Trophoblast cell (in vitro differentiated cells and primary cell): ENCODE measurements at regions not wholly inside any gene's neighbourhood (a gene's known extent, or its start where the extent isn't known, plus 50 kb on each side); places are given as distances from the start of the nearest gene placed in this dataset.
"Not testable (repeated sequence)": the region's sequence is repeated elsewhere in the genome, so short reads cannot be mapped to it uniquely, and the experiment has no call there.

Experiments used
- DNase-seq, 2 donors: peaks; one replicate each; pipeline ENCODE4 v3.0.0-alpha.2; 2016
- H2AFZ ChIP-seq: 2 replicates; pipeline ENCODE4 v1.6.1; 2013; ENCODE audit warnings: low read length, moderate library complexity, mild to moderate bottlenecking; ENCODE audit not compliant: insufficient read depth, poor library complexity
- H2AK5ac ChIP-seq: 2 replicates; pipeline ENCODE4 v1.6.1; 2013; ENCODE audit warnings: mild to moderate bottlenecking, low read length
- H2BK120ac ChIP-seq: 2 replicates; pipeline ENCODE4 v1.6.1; 2013; ENCODE audit warnings: low read length, mild to moderate bottlenecking, moderate library complexity; ENCODE audit not compliant: insufficient read depth, poor library complexity
- H2BK12ac ChIP-seq: 2 replicates; pipeline ENCODE4 v1.6.1; 2013; ENCODE audit warnings: mild to moderate bottlenecking, low read length, moderate library complexity
- H2BK5ac ChIP-seq: 2 replicates; pipeline ENCODE4 v1.6.1; 2013; ENCODE audit warnings: low read length, low read depth, moderate library complexity, mild to moderate bottlenecking; ENCODE audit not compliant: poor library complexity
- H3K14ac ChIP-seq: 2 replicates; pipeline ENCODE4 v1.6.1; 2013; ENCODE audit warnings: mild to moderate bottlenecking, low read length
- H3K18ac ChIP-seq: 2 replicates; pipeline ENCODE4 v1.6.1; 2013; ENCODE audit warnings: mild to moderate bottlenecking, low read length
- H3K23ac ChIP-seq: 2 replicates; pipeline ENCODE4 v1.6.1; 2013; ENCODE audit warnings: low read length
- H3K27ac ChIP-seq: 2 replicates; pipeline ENCODE4 v1.5.1; 2013; ENCODE audit warnings: low read depth, mild to moderate bottlenecking, inconsistent platforms, low read length, moderate library complexity
- H3K27me3 ChIP-seq: 2 replicates; pipeline ENCODE4 v1.6.1; 2013; ENCODE audit warnings: inconsistent platforms, mild to moderate bottlenecking, low read length, moderate library complexity; ENCODE audit not compliant: insufficient read depth
- H3K36me3 ChIP-seq, 2 experiments: 1 replicate in 1 of 2; 2 replicates in 1 of 2; pipeline ENCODE4 v1.6.1; 2013; ENCODE audit warnings: low read length in 2 of 2, mild to moderate bottlenecking in 2 of 2, moderate library complexity in 1 of 2; ENCODE audit not compliant: insufficient read depth in 2 of 2, control insufficient read depth in 1 of 2
- H3K4ac ChIP-seq: 2 replicates; pipeline ENCODE4 v1.6.1; 2013; ENCODE audit warnings: low read depth, mild to moderate bottlenecking, low read length, moderate library complexity
- H3K4me1 ChIP-seq, 2 experiments: 1 replicate in 1 of 2; 2 replicates in 1 of 2; pipeline ENCODE4 v1.6.1; 2013; ENCODE audit warnings: low read length in 2 of 2, mild to moderate bottlenecking in 2 of 2, moderate library complexity in 1 of 2; ENCODE audit not compliant: insufficient read depth in 2 of 2, control insufficient read depth in 1 of 2
- H3K4me2 ChIP-seq: 2 replicates; pipeline ENCODE4 v1.6.1; 2013; ENCODE audit warnings: inconsistent platforms, mild to moderate bottlenecking, low read length, moderate library complexity
- H3K4me3 ChIP-seq: 2 replicates; pipeline ENCODE4 v1.5.1; 2013; ENCODE audit warnings: mild to moderate bottlenecking, low read depth, low read length, inconsistent platforms
- H3K79me1 ChIP-seq: one replicate; pipeline ENCODE4 v1.6.1; 2013; ENCODE audit warnings: low read length
- H3K79me2 ChIP-seq: 2 replicates; pipeline ENCODE4 v1.6.1; 2013; ENCODE audit warnings: low read length, mild to moderate bottlenecking; ENCODE audit not compliant: control insufficient read depth, insufficient read depth, poor library complexity
- H3K9ac ChIP-seq: 2 replicates; pipeline ENCODE4 v1.6.1; 2013; ENCODE audit warnings: mild to moderate bottlenecking, low read length
- H3K9me3 ChIP-seq: 2 replicates; pipeline ENCODE4 v1.6.1; 2013; ENCODE audit warnings: low read depth, mild to moderate bottlenecking, control low read depth, inconsistent platforms, low read length; ENCODE audit not compliant: insufficient read depth
- H4K12ac ChIP-seq: 2 replicates; pipeline ENCODE4 v1.6.1; 2013; ENCODE audit warnings: low read depth, mild to moderate bottlenecking, low read length, moderate library complexity
- H4K8ac ChIP-seq: 2 replicates; pipeline ENCODE4 v1.6.1; 2013; ENCODE audit warnings: low read depth, mild to moderate bottlenecking, low read length, moderate library complexity
- H4K91ac ChIP-seq: one replicate; pipeline ENCODE4 v1.6.1; 2013; ENCODE audit warnings: low read depth, mild to moderate bottlenecking, low read length, moderate library complexity
- WGBS: extraction: QIAGEN DNeasy Blood & Tissue Kit; methylation state at CpG from one replicate; pipeline ENCODE4 v1.1.7; 2013; ENCODE audit warnings: missing lambda C conversion rate; ENCODE audit not compliant: insufficient read length, insufficient coverage; ENCODE audit errors: extremely low coverage; 5-methylcytosine and 5-hydroxymethylcytosine counted together

DNA sequence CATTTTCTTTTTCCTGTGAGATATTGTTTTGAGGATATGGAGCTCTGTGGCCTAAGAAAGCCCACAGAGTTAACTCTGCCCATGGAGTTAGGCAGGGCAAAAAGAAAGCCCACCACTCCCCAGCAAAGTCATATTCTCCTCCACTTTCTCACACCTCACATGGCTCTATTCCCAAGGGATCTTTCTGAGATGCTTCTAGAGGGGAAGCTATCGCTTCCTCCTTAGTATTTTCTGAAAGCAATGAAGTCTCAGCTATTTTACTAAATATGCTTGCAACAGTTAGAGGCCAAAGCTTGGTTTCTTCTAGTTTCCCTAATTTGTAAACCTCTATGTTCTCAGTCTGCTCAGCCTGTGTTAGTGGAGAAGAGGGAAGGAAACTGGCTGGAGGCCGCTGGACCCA lies 80.3 kb upstream of the EOMES start:
- no peak overlapping the region for H4K12ac ChIP-seq
- H3K4me2 ChIP-seq, result no peak overlapping the region
- H3K27me3 ChIP-seq, result no peaks in the 10 kb centered on the region
- H3K4ac ChIP-seq, result no peak overlapping the region
- no peak overlapping the region for H2AK5ac ChIP-seq
- no peaks in the 10 kb centered on the region for H3K36me3 ChIP-seq
- H2BK12ac ChIP-seq, result no peak overlapping the region
- H3K4me1 ChIP-seq, result no peaks in the 10 kb centered on the region
- no peak overlapping the region for H3K27ac ChIP-seq
- no peak overlapping the region for H2BK120ac ChIP-seq
- no peak overlapping the region for H4K91ac ChIP-seq
- H3K79me2 ChIP-seq, result no peaks in the 10 kb centered on the region
- H2BK5ac ChIP-seq, result no peak overlapping the region
- no CpG with 5 or more reads among the region's 2 CpGs for WGBS
- H3K18ac ChIP-seq, result no peak overlapping the region
- H3K79me1 ChIP-seq, result no peaks in the 10 kb centered on the region
- no peaks in the 10 kb centered on the region for H3K9me3 ChIP-seq
- no peak overlapping the region for H2AFZ ChIP-seq
- H3K4me3 ChIP-seq, result no peak overlapping the region
- H3K23ac ChIP-seq, result no peak overlapping the region
- DNase-seq, result no peak
- H4K8ac ChIP-seq, result no peak overlapping the region
- H3K14ac ChIP-seq, result no peak overlapping the region
- no peak overlapping the region for H3K9ac ChIP-seq

- no peak overlapping the region for H3K4me2 ChIP-seq
- H3K36me3 ChIP-seq, result no peaks in the 10 kb centered on the region
- no peak overlapping the region for H3K27ac ChIP-seq
- H2BK5ac ChIP-seq, result no peak overlapping the region
- DNase-seq, result no peak
- no peak overlapping the region for H3K18ac ChIP-seq
- H2BK120ac ChIP-seq, result no peak overlapping the region
- no peaks in the 10 kb centered on the region for H3K27me3 ChIP-seq
- H3K4me1 ChIP-seq, result no peaks in the 10 kb centered on the region
- H4K91ac ChIP-seq, result no peak overlapping the region
- no peaks in the 10 kb centered on the region for H3K79me1 ChIP-seq
- H2BK12ac ChIP-seq, result no peak overlapping the region
- no peak overlapping the region for H3K9ac ChIP-seq
- H3K23ac ChIP-seq, result no peak overlapping the region
- H3K79me2 ChIP-seq, result no peaks in the 10 kb centered on the region
- no peak overlapping the region for H4K8ac ChIP-seq
- H3K4me3 ChIP-seq, result no peak overlapping the region
- H3K14ac ChIP-seq, result no peak overlapping the region
- H2AFZ ChIP-seq, result no peak overlapping the region
- H2AK5ac ChIP-seq, result no peak overlapping the region
- H3K4ac ChIP-seq, result no peak overlapping the region
- no peaks in the 10 kb centered on the region for H3K9me3 ChIP-seq
- no peak overlapping the region for H4K12ac ChIP-seq
Measured at GRCh38 chr3:27802849-27803248, 80.7 kb upstream of the EOMES start.

DNA sequence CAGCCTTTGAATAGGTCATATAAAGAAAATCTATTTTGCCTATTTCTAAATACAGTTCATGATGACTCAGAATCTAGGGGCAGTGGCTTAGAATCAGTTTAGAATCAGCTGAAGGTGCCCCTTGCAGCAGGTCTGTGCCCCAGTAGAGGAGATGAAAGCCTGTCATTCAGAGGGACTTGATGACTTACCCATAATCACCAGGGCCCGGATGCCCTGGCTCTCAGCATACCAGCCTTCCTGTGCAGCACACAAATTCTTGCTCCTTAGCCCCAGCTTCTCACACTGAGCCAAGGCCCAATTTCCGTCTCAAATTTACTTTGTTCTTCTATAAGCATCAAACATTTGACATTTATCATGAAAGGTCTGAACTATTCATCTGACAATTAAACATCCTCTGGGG lies 83.2 kb upstream of the EOMES start:
- Histone ChIP-seq H3K9ac (peak overlapping the region; percentile 37), H3K4me3 (no peak overlapping the region), H3K27me3 (no peaks in the 10 kb centered on the region), H3K4ac (no peak overlapping the region), H4K8ac (no peak overlapping the region), H3K4me2 (no peak overlapping the region), H4K12ac (no peak overlapping the region), H3K23ac (no peak overlapping the region), H2AK5ac (no peak overlapping the region), H2BK5ac (no peak overlapping the region), H3K79me2 (no peaks in the 10 kb centered on the region), H2AFZ (no peak overlapping the region), H3K9me3 (no peaks in the 10 kb centered on the region), H3K18ac (no peak overlapping the region), H3K14ac (no peak overlapping the region), H4K91ac (no peak overlapping the region), H3K36me3 (no peaks in the 10 kb centered on the region), H2BK12ac (no peak overlapping the region), H3K79me1 (no peaks in the 10 kb centered on the region), H3K27ac (no peak overlapping the region), H3K4me1 (no peaks in the 10 kb centered on the region), H2BK120ac (no peak overlapping the region)
- no CpG with 5 or more reads among the region's 2 CpGs for WGBS
- no peak for DNase-seq

- Histone ChIP-seq H3K23ac (no peak overlapping the region), H3K9me3 (no peaks in the 10 kb centered on the region), H4K8ac (no peak overlapping the region), H3K9ac (no peak overlapping the region), H2AFZ (no peak overlapping the region), H4K12ac (no peak overlapping the region), H3K27me3 (no peaks in the 10 kb centered on the region), H3K27ac (no peak overlapping the region), H2BK5ac (no peak overlapping the region), H3K4me2 (no peak overlapping the region), H3K4me1 (no peaks in the 10 kb centered on the region), H3K36me3 (no peaks in the 10 kb centered on the region), H2BK12ac (no peak overlapping the region), H2BK120ac (no peak overlapping the region), H3K79me2 (no peaks in the 10 kb centered on the region), H3K79me1 (no peaks in the 10 kb centered on the region), H2AK5ac (no peak overlapping the region), H3K18ac (no peak overlapping the region), H4K91ac (no peak overlapping the region), H3K4ac (no peak overlapping the region), H3K4me3 (no peak overlapping the region), H3K14ac (no peak overlapping the region)
- WGBS, result no CpG with 5 or more reads among the region's 1 CpG
- DNase-seq, result no peak
Measured at GRCh38 chr3:27813255-27813654, 91.1 kb upstream of the EOMES start.

DNA sequence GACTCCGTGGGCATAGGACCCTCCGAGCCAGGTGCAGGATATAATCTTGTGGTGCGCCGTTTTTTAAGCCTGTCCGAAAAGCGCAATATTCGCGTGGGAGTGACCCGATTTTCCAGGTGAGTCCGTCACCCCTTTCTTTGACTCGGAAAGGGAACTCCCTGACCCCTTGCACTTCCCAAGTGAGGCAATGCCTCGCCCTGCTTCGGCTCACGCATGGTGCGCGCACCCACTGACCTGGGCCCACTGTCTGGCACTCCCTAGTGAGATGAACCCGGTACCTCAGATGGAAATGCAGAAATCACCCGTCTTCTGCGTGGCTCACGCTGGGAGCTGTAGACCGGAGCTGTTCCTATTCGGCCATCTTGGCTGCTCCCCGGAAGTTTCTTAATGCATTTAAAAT lies 99.5 kb upstream of the EOMES start:
- not testable (repeated sequence) for H3K9me3 ChIP-seq, H3K4me1 ChIP-seq, H4K8ac ChIP-seq, H2BK12ac ChIP-seq, H3K79me1 ChIP-seq, H3K9ac ChIP-seq, H3K14ac ChIP-seq, DNase-seq, H4K91ac ChIP-seq, H3K4me2 ChIP-seq, H2AFZ ChIP-seq, H3K18ac ChIP-seq, H3K27ac ChIP-seq, H3K4me3 ChIP-seq, H4K12ac ChIP-seq, H3K79me2 ChIP-seq, H3K27me3 ChIP-seq, H2BK120ac ChIP-seq, H3K4ac ChIP-seq, H2AK5ac ChIP-seq, H3K23ac ChIP-seq, H2BK5ac ChIP-seq, H3K36me3 ChIP-seq
- WGBS, result no CpG with 5 or more reads among the region's 23 CpGs
